ENCODE measurements at regions not wholly inside any gene's neighbourhood (a gene's known extent, or its start where the extent isn't known, plus 50 kb on each side); places are given as distances from the start of the nearest gene placed in this dataset.

GRCh38 chr16:59899940-59900339 is 1165.8 kb upstream of the GOT2 start:
- H3K4me3 ChIP-seq = no peak overlapping the region

DNA sequence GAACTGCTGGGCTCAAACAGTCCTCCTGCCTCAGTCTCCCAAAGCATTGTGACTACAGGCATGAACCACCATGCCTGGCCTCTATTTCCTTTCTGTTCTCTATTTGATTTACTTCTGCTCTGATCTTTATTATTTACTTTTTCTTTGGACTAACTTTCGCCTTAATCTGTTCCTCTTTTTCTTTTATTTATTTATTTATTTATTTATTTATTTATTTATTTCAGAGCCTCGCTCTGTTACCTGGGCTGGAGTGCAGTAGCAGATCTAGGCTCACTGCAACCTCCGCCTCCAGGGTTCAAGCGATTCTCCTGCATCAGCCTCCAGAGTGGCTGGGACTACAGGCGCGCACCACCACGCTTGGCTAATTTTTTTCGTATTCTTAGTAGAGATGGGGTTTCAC is 1158.3 kb upstream of the GOT2 start:
- no peak overlapping the region for H3K4me2 ChIP-seq
- H3K36me3 ChIP-seq (ENCODE audit: insufficient read depth) = no peaks in the 10 kb centered on the region
- no peaks in the 10 kb centered on the region for H3K4me1 ChIP-seq (ENCODE audit: insufficient read depth)
- H3K79me2 ChIP-seq (replicated peaks; ENCODE audit: insufficient read depth) = no peaks in the 10 kb centered on the region
- H3K9me2 ChIP-seq (ENCODE audit: insufficient read depth) = 0 out of 2 replicates have a peak, but pooled peaks cover 5% of the 10 kb centered on the region
- no peak overlapping the region for H3K27ac ChIP-seq (ENCODE audit: low read depth)
- H3F3A ChIP-seq (replicated peaks; ENCODE audit: low read depth) = no peaks in the 10 kb centered on the region
- Mint-ChIP-seq H3K9me3 (peaks cover 4% of the 10 kb centered on the region), H3K36me3 (ENCODE audit: low read depth) (no peaks in the 10 kb centered on the region; the same call in 2 of the 3 replicates), H3K27me3 (ENCODE audit: insufficient read depth, low read depth, poor library complexity) (no peaks in the 10 kb centered on the region), H3K27ac (no peak overlapping the region), H3K4me3 (no peak overlapping the region), H3K4me1 (peaks cover 6% of the 10 kb centered on the region; the same call in 2 of the 3 replicates)
- H3K27me3 ChIP-seq (ENCODE audit: insufficient read depth) = no peaks in the 10 kb centered on the region
- no peaks in the 10 kb centered on the region for H4K20me1 ChIP-seq (replicated peaks; ENCODE audit: insufficient read depth)
- no peak overlapping the region for H3K4me3 ChIP-seq
- DNase-seq (ENCODE audit: low spot score) (no peak), ATAC-seq (no peak)
- H2AFZ ChIP-seq = no peak overlapping the region
- no peak for TF ChIP-seq ZNF114 (CRISPR knock-in tag; IDR thresholded peaks at IDR 0.05)
- TF ChIP-seq CTCF (conservative IDR thresholded peaks at IDR 0.05; ENCODE audit: low read depth in 2 of 2) = no peak
- no peak for TF ChIP-seq ZNF462 (CRISPR knock-in tag; IDR thresholded peaks at IDR 0.05)
- no peak for TF ChIP-seq POLR2AphosphoS5 (IDR thresholded peaks at IDR 0.05; ENCODE audit: low read depth)

More at GRCh38 chr16:59899940-59900339, 1165.8 kb upstream of the GOT2 start:
- no peaks in the 10 kb centered on the region for H3K27me3 Mint-ChIP-seq (ENCODE audit: insufficient read depth, low read depth, poor library complexity)
- H3K4me1 Mint-ChIP-seq = peaks cover 6% of the 10 kb centered on the region; the same call in 2 of the 3 replicates
- H3K79me2 ChIP-seq (replicated peaks; ENCODE audit: insufficient read depth) = no peaks in the 10 kb centered on the region
- H3K27me3 ChIP-seq (ENCODE audit: insufficient read depth) = no peaks in the 10 kb centered on the region
- DNase-seq (ENCODE audit: low spot score) (no peak), ATAC-seq (no peak; the same call in 2 of the 3 replicates)
- peak; percentile 9 to 20; a peak in 1 of 4 replicates for TF ChIP-seq CTCF (conservative IDR thresholded peaks at IDR 0.05; ENCODE audit: low read depth in 2 of 2)
- TF ChIP-seq ZNF114 (CRISPR knock-in tag; IDR thresholded peaks at IDR 0.05) = no peak
- TF ChIP-seq EZH2 (IDR thresholded peaks at IDR 0.05; ENCODE audit: low read depth, unreplicated experiment) = no peak
- no peak for TF ChIP-seq NANOG (IDR thresholded peaks at IDR 0.05; ENCODE audit: borderline replicate concordance)
- TF ChIP-seq, protein P1, sequence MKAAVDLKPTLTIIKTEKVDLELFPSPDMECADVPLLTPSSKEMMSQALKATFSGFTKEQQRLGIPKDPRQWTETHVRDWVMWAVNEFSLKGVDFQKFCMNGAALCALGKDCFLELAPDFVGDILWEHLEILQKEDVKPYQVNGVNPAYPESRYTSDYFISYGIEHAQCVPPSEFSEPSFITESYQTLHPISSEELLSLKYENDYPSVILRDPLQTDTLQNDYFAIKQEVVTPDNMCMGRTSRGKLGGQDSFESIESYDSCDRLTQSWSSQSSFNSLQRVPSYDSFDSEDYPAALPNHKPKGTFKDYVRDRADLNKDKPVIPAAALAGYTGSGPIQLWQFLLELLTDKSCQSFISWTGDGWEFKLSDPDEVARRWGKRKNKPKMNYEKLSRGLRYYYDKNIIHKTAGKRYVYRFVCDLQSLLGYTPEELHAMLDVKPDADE (IDR thresholded peaks at IDR 0.05) = no peak
- TF ChIP-seq STAT1 (IDR thresholded peaks at IDR 0.05; ENCODE audit: unreplicated experiment) = no peak
- no peak overlapping the region for H3K27ac ChIP-seq (ENCODE audit: low read depth)
- H3K4me1 ChIP-seq (ENCODE audit: insufficient read depth) = no peaks in the 10 kb centered on the region
- H3K9me2 ChIP-seq (ENCODE audit: insufficient read depth) = 0 out of 2 replicates have a peak, but pooled peaks cover 3% of the 10 kb centered on the region
- H3F3A ChIP-seq (replicated peaks; ENCODE audit: low read depth) = no peaks in the 10 kb centered on the region
- no peaks in the 10 kb centered on the region for H3K9me3 Mint-ChIP-seq
- no peaks in the 10 kb centered on the region for H3K36me3 Mint-ChIP-seq (ENCODE audit: low read depth)
- H2AFZ ChIP-seq = no peak overlapping the region
- H3K4me2 ChIP-seq = no peak overlapping the region
- no peak overlapping the region for H3K4me3 Mint-ChIP-seq
- no peaks in the 10 kb centered on the region for H4K20me1 ChIP-seq (replicated peaks; ENCODE audit: insufficient read depth)
- H3K36me3 ChIP-seq (ENCODE audit: insufficient read depth) = no peaks in the 10 kb centered on the region
- no peak overlapping the region for H3K27ac Mint-ChIP-seq
